PC-3 (cell line): ENCODE measurements at regions not wholly inside any gene's neighbourhood (a gene's known extent, or its start where the extent isn't known, plus 50 kb on each side); places are given as distances from the start of the nearest gene placed in this dataset.

Source experiments
- ATAC-seq: fragments of 200-7000 bp; cut with Tn5 transposase; 2 replicates; pipeline ENCODE4 v1.9.1; 2020; ENCODE audit warnings: mild to moderate bottlenecking, moderate library complexity
- BruUV-seq: library from RNA; stranded (reverse); fragments of 400-500 nt; replicated peaks from 2 replicates; lab custom pipeline; 2021; lab: Mats Ljungman, UMichigan
- CTCF ChIA-PET: fragments of 300-600 bp; sonication (Branson Sonifier 250); formaldehyde crosslinking; loops from one replicate; lab custom pipeline; 2022; ENCODE audit warnings: antibody characterized with exemption; lab: Charles Lee
- POLR2A ChIA-PET: fragments of 300-600 bp; sonication (Branson Sonifier 250); formaldehyde crosslinking; loops from one replicate; lab custom pipeline; 2022; ENCODE audit warnings: antibody characterized with exemption; ENCODE audit not compliant: unreplicated experiment; lab: Charles Lee
- DNase-seq: peaks from one replicate; pipeline ENCODE4 v3.0.0-alpha.2; 2015
- H2AFZ ChIP-seq: fragments of 300-600 bp; sonication (generic); 2 replicates; pipeline ENCODE4 v1.6.0; 2016; ENCODE audit warnings: antibody characterized with exemption, low read length
- H3F3A ChIP-seq: fragments of 300-600 bp; sonication (generic); one replicate; pipeline ENCODE4 v1.6.0; 2017; ENCODE audit warnings: antibody characterized with exemption, low read length, control low read depth, mild to moderate bottlenecking; ENCODE audit not compliant: unreplicated experiment
- H3K27ac ChIP-seq: fragments of 300-600 bp; sonication (generic); 2 replicates; pipeline ENCODE4 v1.5.1; 2016; ENCODE audit warnings: mild to moderate bottlenecking, low read length
- H3K27me3 ChIP-seq: fragments of 300-600 bp; sonication (generic); 2 replicates; pipeline ENCODE4 v1.6.1; 2016; ENCODE audit warnings: low read length, mixed read lengths
- H3K36me3 ChIP-seq: fragments of 300-600 bp; sonication (generic); 2 replicates; pipeline ENCODE4 v1.6.1; 2016; ENCODE audit warnings: low read depth, mixed run types, low read length, mixed read lengths
- H3K4me1 ChIP-seq: fragments of 300-600 bp; sonication (generic); 2 replicates; pipeline ENCODE4 v1.5.1; 2016; ENCODE audit warnings: low read length; ENCODE audit not compliant: insufficient read depth
- H3K4me2 ChIP-seq: fragments of 300-600 bp; sonication (generic); 2 replicates; pipeline ENCODE4 v1.6.0; 2016; ENCODE audit warnings: low read length
- H3K4me3 ChIP-seq: fragments of 300-600 bp; sonication (generic); 2 replicates; pipeline ENCODE4 v1.5.1; 2016; ENCODE audit warnings: mild to moderate bottlenecking, low read length, mixed read lengths
- H3K79me2 ChIP-seq: fragments of 300-600 bp; sonication (generic); 2 replicates; pipeline ENCODE4 v1.6.1; 2017; ENCODE audit warnings: low read length, mixed read lengths
- H3K9ac ChIP-seq: fragments of 300-600 bp; sonication (generic); 2 replicates; pipeline ENCODE4 v1.6.0; 2016; ENCODE audit warnings: mild to moderate bottlenecking, low read length
- H3K9me2 ChIP-seq: fragments of 300-600 bp; sonication (generic); replicated peaks from 2 replicates; pipeline ENCODE4 v1.6.1; 2016; ENCODE audit warnings: mixed run types, low read length, mixed read lengths
- H3K9me3 ChIP-seq: fragments of 300-600 bp; sonication (generic); 2 replicates; pipeline ENCODE4 v1.6.1; 2016; ENCODE audit warnings: low read length, mixed read lengths
- H4K20me1 ChIP-seq: fragments of 300-600 bp; sonication (generic); 2 replicates; pipeline ENCODE4 v1.6.1; 2016; ENCODE audit warnings: low read length, mixed read lengths
- EZH2 ChIP-seq: fragments of 300-600 bp; sonication (generic); IDR thresholded peaks from one replicate; pipeline ENCODE4 v1.6.1; 2017; ENCODE audit warnings: antibody characterized with exemption, mild to moderate bottlenecking, low read length; ENCODE audit not compliant: unreplicated experiment
- EZH2phosphoT487 ChIP-seq: fragments of 300-600 bp; sonication (generic); IDR thresholded peaks from 2 replicates; pipeline ENCODE4 v1.6.1; 2018; ENCODE audit warnings: mild to moderate bottlenecking, antibody characterized with exemption, low read length, borderline replicate concordance
- intact Hi-C: fragments of 100-400 bp; cut with micrococcal nuclease; formaldehyde crosslinking; loops from 2 replicates; pipeline ENCODE4 v1.9.0; 2023
- TF ChIP-seq, protein P1 (sequence below): fragments of 300-600 bp; sonication (generic); conservative IDR thresholded peaks from 2 replicates; pipeline ENCODE4 v1.5.1; 2017; ENCODE audit warnings: antibody characterized with exemption, low read depth, mild to moderate bottlenecking, low read length

DNA sequence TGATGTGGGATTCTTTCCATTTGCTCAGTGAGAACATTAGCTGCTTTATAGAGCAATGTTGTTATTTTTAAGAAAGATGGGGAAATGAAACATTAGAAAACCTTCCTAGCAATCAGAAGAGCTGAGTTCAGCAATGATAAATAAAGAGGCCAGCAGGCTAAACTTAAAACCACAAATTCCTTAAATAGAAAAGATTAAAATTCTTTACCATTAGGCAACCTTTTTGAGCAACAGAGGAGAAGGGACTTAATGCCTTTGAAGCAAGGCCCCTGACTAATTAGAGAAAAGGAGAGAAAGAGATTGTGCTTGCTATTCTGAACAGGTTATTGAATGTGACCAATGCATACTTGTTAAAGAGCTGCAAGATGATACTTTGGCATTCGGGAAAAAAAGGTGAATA lies 160.8 kb upstream of the LMO3 start:
- Histone ChIP-seq H3K9me2 (no peaks in the 10 kb centered on the region), H4K20me1 (no peaks in the 10 kb centered on the region), H3K4me2 (no peak overlapping the region), H3K79me2 (no peaks in the 10 kb centered on the region), H3K36me3 (no peaks in the 10 kb centered on the region), H3K27me3 (peaks cover 6% of the 10 kb centered on the region), H3F3A (no peaks in the 10 kb centered on the region), H3K4me1 (no peaks in the 10 kb centered on the region), H3K27ac (no peak overlapping the region), H2AFZ (no peak overlapping the region), H3K4me3 (no peak overlapping the region), H3K9ac (no peak overlapping the region), H3K9me3 (no peaks in the 10 kb centered on the region)
- CTCF ChIA-PET, result no interaction called here
- BruUV-seq, result no TSS peak
- TF ChIP-seq EZH2phosphoT487, result no peak
- TF ChIP-seq EZH2, result no peak
- TF ChIP-seq, protein P1, sequence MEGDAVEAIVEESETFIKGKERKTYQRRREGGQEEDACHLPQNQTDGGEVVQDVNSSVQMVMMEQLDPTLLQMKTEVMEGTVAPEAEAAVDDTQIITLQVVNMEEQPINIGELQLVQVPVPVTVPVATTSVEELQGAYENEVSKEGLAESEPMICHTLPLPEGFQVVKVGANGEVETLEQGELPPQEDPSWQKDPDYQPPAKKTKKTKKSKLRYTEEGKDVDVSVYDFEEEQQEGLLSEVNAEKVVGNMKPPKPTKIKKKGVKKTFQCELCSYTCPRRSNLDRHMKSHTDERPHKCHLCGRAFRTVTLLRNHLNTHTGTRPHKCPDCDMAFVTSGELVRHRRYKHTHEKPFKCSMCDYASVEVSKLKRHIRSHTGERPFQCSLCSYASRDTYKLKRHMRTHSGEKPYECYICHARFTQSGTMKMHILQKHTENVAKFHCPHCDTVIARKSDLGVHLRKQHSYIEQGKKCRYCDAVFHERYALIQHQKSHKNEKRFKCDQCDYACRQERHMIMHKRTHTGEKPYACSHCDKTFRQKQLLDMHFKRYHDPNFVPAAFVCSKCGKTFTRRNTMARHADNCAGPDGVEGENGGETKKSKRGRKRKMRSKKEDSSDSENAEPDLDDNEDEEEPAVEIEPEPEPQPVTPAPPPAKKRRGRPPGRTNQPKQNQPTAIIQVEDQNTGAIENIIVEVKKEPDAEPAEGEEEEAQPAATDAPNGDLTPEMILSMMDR, result no peak
- POLR2A ChIA-PET, result no interaction called here
- no peak for ATAC-seq
- intact Hi-C loops, result no loop called here
- no peak for DNase-seq

DNA sequence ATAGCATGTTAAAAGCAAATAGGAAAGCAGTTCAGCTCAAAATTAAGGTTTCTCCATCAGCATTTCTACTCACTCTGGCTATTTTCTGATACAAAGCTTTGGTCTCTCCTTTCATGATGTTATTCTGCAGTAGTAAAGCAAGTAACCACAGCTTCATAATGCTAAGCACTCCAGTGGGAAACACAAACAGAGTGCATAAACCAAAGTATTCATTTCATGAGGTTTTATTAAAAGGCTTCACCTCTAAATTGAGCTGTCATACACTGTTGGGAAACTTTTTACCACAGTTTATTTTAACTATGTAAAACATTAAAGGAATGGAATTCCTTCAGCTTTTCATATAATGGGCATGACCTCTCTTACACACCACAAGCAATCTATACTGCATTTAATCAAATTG lies 157.9 kb upstream of the LMO3 start:
- TF ChIP-seq, protein P1, result no peak
- TF ChIP-seq EZH2 (no peak), EZH2phosphoT487 (no peak)
- CTCF ChIA-PET, result no interaction called here
- intact Hi-C loops, result no loop called here
- Histone ChIP-seq H3K4me3 (no peak overlapping the region), H3K79me2 (no peaks in the 10 kb centered on the region), H3K9ac (no peak overlapping the region), H3K27ac (no peak overlapping the region), H3K9me3 (no peaks in the 10 kb centered on the region), H4K20me1 (no peaks in the 10 kb centered on the region), H3K9me2 (no peaks in the 10 kb centered on the region), H3K27me3 (peaks cover 6% of the 10 kb centered on the region), H3K4me2 (no peak overlapping the region), H3K36me3 (no peaks in the 10 kb centered on the region), H3K4me1 (no peaks in the 10 kb centered on the region), H2AFZ (no peak overlapping the region), H3F3A (no peaks in the 10 kb centered on the region)
- ATAC-seq (no peak), DNase-seq (no peak)
- POLR2A ChIA-PET, result no interaction called here
- no TSS peak for BruUV-seq

DNA sequence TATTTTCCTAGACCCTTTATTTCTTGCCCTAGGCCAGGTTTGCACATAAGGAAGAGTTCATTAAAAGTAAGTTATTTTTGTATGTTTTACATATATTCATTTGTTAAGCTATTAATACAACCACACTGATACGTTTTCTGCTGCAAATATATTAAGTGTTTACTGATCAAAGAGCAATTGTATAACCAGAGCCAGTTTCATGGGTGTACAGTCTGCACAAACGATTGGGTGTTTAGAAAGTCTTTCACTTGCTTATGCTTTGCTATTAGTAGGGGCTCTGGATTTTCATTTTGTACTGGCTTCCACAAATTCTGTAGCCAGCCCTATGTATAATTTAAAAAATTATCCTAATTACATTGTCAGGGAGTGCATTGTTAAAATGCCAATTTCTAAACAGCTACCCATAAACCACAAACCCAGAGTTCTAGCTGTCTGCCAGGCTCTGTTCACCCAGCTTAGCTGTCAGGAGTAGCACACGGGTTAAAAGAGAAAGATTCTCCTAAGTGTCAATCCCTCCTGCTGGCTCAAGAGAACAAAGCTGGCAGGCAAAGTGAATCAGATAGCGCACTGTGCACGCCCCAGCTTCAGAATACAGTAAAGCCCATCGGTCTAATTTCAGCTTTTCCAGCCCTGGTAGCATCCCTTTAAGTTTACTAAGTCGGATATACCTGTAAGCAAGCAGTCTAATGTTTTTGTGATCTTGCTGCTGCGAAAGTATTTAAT lies 151.0 kb upstream of the LMO3 start:
- CTCF ChIA-PET, result no interaction called here
- H3K4me2 ChIP-seq, result no peak overlapping the region
- no peaks in the 10 kb centered on the region for H3K36me3 ChIP-seq
- BruUV-seq, result no TSS peak
- no peaks in the 10 kb centered on the region for H3K9me3 ChIP-seq
- no peaks in the 10 kb centered on the region for H4K20me1 ChIP-seq
- no peak overlapping the region for H2AFZ ChIP-seq
- POLR2A ChIA-PET, result no interaction called here
- ATAC-seq (no peak), DNase-seq (no peak)
- no peak overlapping the region for H3K27ac ChIP-seq
- no peak overlapping the region for H3K4me3 ChIP-seq
- H3K79me2 ChIP-seq, result no peaks in the 10 kb centered on the region
- H3K4me1 ChIP-seq, result no peaks in the 10 kb centered on the region
- H3K9me2 ChIP-seq, result no peaks in the 10 kb centered on the region
- TF ChIP-seq, protein P1, result no peak
- TF ChIP-seq EZH2phosphoT487 (no peak), EZH2 (no peak)
- H3F3A ChIP-seq, result no peaks in the 10 kb centered on the region
- intact Hi-C loops, result no loop called here
- H3K9ac ChIP-seq, result no peak overlapping the region
- H3K27me3 ChIP-seq, result peaks cover 12% of the 10 kb centered on the region; the same call in 1 of the 2 replicates
